GM12873 (cell line): ENCODE measurements at regions not wholly inside any gene's neighbourhood (a gene's known extent, or its start where the extent isn't known, plus 50 kb on each side); places are given as distances from the start of the nearest gene placed in this dataset.

Experiments
- TF ChIP-seq, protein P1 (sequence below): IDR thresholded peaks from 2 replicates; pipeline ENCODE4 v1.5.1; 2012; ENCODE audit warnings: low read depth, mild to moderate bottlenecking, moderate library complexity, low read length, control low read depth; ENCODE audit not compliant: insufficient read depth; ENCODE audit errors: missing control alignments

DNA sequence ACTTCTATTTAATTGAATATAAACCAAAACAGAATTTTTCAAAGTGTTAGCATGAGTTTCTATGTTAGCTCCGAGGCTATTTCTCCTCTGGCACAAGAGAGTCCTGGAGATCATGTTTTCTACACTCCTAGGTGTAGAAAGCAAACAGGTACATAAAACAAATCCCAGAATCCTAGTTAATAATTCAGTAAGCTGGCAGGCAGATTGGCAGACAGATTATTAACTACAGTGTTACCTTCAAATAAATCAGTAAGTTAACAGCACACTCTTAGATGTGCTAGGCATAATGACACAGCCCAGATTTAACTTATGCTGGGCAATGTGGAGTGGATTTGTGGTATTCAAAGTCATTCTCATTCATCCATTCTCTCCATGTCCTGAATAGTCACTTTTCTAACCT is 282.8 kb upstream of the RPS23 start:
- TF ChIP-seq, protein P1, sequence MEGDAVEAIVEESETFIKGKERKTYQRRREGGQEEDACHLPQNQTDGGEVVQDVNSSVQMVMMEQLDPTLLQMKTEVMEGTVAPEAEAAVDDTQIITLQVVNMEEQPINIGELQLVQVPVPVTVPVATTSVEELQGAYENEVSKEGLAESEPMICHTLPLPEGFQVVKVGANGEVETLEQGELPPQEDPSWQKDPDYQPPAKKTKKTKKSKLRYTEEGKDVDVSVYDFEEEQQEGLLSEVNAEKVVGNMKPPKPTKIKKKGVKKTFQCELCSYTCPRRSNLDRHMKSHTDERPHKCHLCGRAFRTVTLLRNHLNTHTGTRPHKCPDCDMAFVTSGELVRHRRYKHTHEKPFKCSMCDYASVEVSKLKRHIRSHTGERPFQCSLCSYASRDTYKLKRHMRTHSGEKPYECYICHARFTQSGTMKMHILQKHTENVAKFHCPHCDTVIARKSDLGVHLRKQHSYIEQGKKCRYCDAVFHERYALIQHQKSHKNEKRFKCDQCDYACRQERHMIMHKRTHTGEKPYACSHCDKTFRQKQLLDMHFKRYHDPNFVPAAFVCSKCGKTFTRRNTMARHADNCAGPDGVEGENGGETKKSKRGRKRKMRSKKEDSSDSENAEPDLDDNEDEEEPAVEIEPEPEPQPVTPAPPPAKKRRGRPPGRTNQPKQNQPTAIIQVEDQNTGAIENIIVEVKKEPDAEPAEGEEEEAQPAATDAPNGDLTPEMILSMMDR, result no peak

DNA sequence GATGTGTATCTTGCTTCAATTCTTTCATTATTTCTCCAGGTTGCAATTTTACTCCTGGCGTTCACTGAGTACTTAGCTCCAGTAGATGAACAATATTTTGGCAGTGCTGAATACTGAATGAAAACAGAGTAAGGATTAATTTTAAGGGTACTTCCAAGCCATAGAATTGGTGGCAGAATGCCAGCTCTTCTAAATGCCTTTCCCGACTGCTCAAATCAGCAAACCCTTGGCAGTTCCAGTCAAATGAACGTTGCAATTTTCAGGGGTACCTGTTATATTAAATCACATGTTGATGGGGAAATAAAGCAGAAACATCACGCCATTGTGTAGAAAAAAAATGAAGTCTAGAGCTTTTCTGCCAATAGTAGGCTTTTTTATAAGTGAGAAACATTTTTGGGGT is 282.4 kb upstream of the RPS23 start:
- TF ChIP-seq, protein P1, result no peak

DNA sequence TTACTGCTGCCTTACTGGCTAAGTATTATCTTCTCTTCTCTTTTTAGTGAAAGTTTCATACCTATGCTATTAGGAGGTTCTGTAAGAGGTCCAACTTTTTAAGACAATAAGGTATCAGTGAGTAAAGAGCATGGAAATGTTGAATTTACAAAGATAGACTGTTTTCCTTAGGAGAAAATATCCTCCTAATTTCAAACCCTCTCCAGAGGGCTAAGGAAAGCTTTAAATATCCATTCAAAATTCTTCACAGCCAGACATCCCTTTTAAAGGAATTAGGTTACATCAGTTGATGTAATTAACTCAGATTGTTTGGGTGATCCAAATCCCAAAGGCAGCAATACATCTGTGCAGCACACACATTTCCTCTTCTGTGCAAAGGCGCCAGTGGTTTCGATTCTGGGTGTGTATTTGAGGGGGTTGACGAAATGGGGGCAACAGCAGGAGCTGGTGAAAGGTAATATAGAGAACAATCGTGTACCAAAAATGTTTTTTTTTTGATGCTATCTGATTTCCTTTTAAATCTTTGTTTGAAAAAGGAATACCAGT is 273.8 kb upstream of the RPS23 start:
- TF ChIP-seq, protein P1, result no peak

DNA sequence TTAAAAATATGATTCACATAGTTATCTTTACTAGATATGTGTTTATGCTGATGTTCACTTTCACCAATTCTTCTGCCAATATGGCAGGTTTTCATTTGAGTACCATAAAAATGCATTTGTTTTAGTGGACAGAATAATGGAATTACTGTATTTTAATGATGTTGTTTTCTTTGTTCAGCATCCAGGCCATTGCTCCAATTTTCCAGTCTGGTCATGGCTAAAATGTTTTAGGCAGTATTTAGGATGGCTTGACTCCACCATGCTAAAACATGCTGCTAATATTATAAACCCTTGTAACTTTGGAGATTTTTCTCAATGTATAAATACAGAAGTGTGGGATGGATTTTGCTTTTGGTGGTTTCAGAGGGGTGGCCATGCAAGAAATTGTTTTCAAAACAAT is 273.0 kb upstream of the RPS23 start:
- TF ChIP-seq, protein P1, result no peak

DNA sequence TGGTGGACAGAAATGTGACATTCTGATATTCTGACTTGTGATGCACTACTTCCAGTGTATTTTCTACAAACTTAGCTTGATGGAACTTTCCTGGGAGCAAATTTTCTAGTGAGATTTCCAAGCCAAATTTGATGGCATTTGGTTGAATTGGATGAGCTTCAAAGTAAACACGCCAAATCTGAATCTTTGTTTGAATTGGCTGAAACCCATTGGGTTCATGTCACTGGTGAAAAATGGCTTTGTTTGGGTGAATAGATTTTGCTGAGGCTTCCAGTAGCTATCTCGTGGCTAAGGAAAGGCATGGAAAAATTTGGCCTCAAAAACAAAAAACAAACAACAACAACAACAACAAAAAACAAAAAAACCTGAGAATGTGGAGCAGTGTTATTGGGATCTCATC is 271.1 kb upstream of the RPS23 start:
- TF ChIP-seq, protein P1, result no peak

DNA sequence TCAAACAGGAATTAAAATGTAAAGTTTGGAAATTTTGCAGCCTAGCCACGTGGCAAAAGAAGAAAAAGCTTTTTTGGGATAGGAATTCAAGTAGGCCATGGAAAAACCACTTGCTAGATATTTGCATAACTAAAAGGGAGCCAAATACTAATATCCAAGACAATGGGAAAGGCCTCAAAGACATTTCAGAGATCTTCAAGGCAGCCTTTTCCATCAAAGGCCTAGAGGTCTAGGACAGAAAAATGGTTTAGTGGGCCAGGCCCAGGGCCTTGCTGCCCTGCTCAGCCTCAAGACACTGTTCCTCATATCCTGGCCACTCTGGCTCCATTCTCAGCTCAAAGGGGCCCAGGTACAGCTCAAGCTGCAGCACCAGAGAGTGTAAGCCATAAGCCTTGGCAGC is 265.9 kb upstream of the RPS23 start:
- TF ChIP-seq, protein P1, result no peak

DNA sequence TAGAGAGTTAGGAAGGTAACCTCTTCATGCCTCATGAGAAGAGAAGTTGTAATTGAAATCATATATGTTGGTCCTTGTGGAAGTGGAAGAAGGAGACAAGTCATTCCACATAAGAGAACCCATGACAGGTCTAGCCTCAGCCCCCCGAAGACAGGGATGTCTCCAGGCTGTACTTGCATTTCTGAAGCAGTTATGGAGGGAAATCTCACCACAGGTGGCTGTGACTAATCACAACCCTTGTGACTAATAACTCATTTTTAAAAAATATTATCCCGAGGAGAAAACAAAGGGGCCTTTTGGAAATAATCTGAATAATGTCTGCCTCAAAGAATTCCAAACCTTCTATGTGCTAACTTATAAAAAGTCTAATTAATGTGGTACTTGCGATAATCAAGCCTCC is 262.1 kb upstream of the RPS23 start:
- TF ChIP-seq, protein P1, result no peak

DNA sequence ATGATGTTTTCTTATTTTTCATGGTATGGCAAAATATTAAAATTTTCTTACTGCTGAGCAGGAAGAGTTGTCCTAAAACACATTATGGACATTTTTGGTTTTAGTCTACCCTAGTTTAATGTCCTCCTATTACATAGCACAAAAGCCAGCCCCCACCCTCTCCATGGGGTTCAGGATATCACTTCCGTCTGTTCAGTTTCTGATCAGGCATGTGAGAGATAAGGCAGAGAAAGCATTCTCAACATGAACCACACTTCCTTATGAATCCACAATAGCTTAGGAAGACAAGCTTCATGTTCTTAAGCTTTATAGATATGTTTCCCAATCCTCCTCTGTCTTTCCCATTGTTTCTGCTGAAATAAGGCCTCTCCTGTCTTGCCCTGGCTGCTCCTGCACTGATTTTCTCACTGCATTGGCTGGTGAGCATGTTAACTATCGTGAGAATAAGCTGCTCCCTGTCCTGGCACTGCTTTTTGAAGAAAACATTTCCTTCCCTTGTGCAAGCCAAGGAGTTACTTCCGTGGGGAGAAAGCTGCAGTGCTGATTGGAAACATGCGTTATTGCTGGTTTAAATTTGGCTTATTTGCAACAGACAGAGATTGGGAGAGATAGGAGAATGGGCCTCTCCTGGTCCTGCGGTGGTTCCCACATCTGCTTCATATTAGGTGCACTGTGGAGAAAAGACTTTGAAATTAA is 260.3 kb upstream of the RPS23 start:
- TF ChIP-seq, protein P1, result no peak
